IMR-90 (cell line): ENCODE measurements at regions not wholly inside any gene's neighbourhood (a gene's known extent, or its start where the extent isn't known, plus 50 kb on each side); places are given as distances from the start of the nearest gene placed in this dataset.

Source experiments
- ATAC-seq: fragments of 200-7000 bp; cut with Tn5 transposase; 2 replicates; pipeline ENCODE4 v1.9.1; 2020; ENCODE audit warnings: low read depth, mild to moderate bottlenecking, moderate library complexity
- BruUV-seq: library from RNA; stranded (reverse); fragments of 400-500 nt; replicated peaks from 2 replicates; lab custom pipeline; 2021; lab: Mats Ljungman, UMichigan
- CTCF ChIA-PET: fragments of 300-600 bp; formaldehyde crosslinking; extraction: SDS; loops from one replicate; lab custom pipeline; 2021; ENCODE audit warnings: antibody characterized with exemption; lab: Yijun Ruan, JAX
- POLR2A ChIA-PET: fragments of 300-600 bp; sonication (Branson Sonifier 250); formaldehyde crosslinking; loops from one replicate; lab custom pipeline; 2022; ENCODE audit warnings: antibody characterized with exemption; ENCODE audit not compliant: unreplicated experiment; lab: Charles Lee
- DNase-seq: peaks from one replicate; pipeline ENCODE4 v3.0.0; 2013
- H2AFZ ChIP-seq: replicated peaks from 2 replicates; pipeline ENCODE3; 2013; ENCODE audit warnings: low read length, mild to moderate bottlenecking; ENCODE audit not compliant: poor library complexity
- H2AK5ac ChIP-seq: 2 replicates; pipeline ENCODE4 v1.6.1; 2013; ENCODE audit warnings: low read depth, low read length, inconsistent platforms
- H2AK9ac ChIP-seq: replicated peaks from 2 replicates; pipeline ENCODE3; 2013; ENCODE audit warnings: mild to moderate bottlenecking, low read depth, low read length, moderate library complexity; ENCODE audit not compliant: poor library complexity
- H2BK120ac ChIP-seq: 2 replicates; pipeline ENCODE4 v1.6.1; 2013; ENCODE audit warnings: low read depth, low read length, inconsistent platforms
- H2BK15ac ChIP-seq: 3 replicates; pipeline ENCODE4 v1.6.1; 2013; ENCODE audit warnings: low read depth, low read length, inconsistent platforms
- H2BK20ac ChIP-seq: 2 replicates; pipeline ENCODE4 v1.6.1; 2013; ENCODE audit warnings: low read depth, mild to moderate bottlenecking, inconsistent platforms, low read length, moderate library complexity
- H2BK5ac ChIP-seq: 2 replicates; pipeline ENCODE4 v1.6.1; 2013; ENCODE audit warnings: mild to moderate bottlenecking, low read depth, low read length, inconsistent platforms; ENCODE audit not compliant: poor library complexity, severe bottlenecking
- H3K14ac ChIP-seq: replicated peaks from 2 replicates; pipeline ENCODE4 v1.6.1; 2013; ENCODE audit warnings: low read depth, low read length, inconsistent platforms
- H3K18ac ChIP-seq: 2 replicates; pipeline ENCODE4 v1.6.1; 2013; ENCODE audit warnings: low read depth, low read length, control low read depth
- H3K23ac ChIP-seq: 2 replicates; pipeline ENCODE4 v1.6.1; 2013; ENCODE audit warnings: low read depth, low read length, inconsistent platforms
- H3K27ac ChIP-seq: 2 replicates; pipeline ENCODE4 v1.5.1; 2013; ENCODE audit warnings: mild to moderate bottlenecking, control low read depth, low read length; ENCODE audit not compliant: insufficient read depth
- H3K27me3 ChIP-seq: 2 replicates; pipeline ENCODE4 v1.6.1; 2013; ENCODE audit warnings: low read length; ENCODE audit not compliant: control insufficient read depth, insufficient read depth
- H3K36me3 ChIP-seq: 2 replicates; pipeline ENCODE4 v1.6.1; 2013; ENCODE audit warnings: low read length, mixed read lengths; ENCODE audit not compliant: control insufficient read depth, insufficient read depth
- H3K4ac ChIP-seq: 2 replicates; pipeline ENCODE4 v1.6.1; 2013; ENCODE audit warnings: low read depth, low read length, inconsistent platforms
- H3K4me1 ChIP-seq: 2 replicates; pipeline ENCODE4 v1.6.1; 2013; ENCODE audit warnings: low read length, mixed read lengths; ENCODE audit not compliant: control insufficient read depth, insufficient read depth
- H3K4me2 ChIP-seq: 2 replicates; pipeline ENCODE4 v1.6.1; 2013; ENCODE audit warnings: low read depth, mild to moderate bottlenecking, control low read depth, low read length, moderate library complexity
- H3K4me3 ChIP-seq: 2 replicates; pipeline ENCODE4 v1.5.1; 2013; ENCODE audit warnings: low read depth, mild to moderate bottlenecking, control low read depth, low read length, moderate library complexity; ENCODE audit not compliant: insufficient read depth
- H3K56ac ChIP-seq: 2 replicates; pipeline ENCODE4 v1.6.1; 2013; ENCODE audit warnings: low read length, inconsistent platforms; ENCODE audit not compliant: insufficient read depth; ENCODE audit errors: extremely low read depth
- H3K79me1 ChIP-seq, 2 experiments: 2 replicates each; pipeline ENCODE4 v1.6.1; 2013; ENCODE audit warnings: low read length in 2 of 2, inconsistent platforms in 1 of 2, low read depth in 1 of 2
- H3K9ac ChIP-seq: 2 replicates; pipeline ENCODE4 v1.6.1; 2013; ENCODE audit warnings: low read depth, low read length, control low read depth
- H3K9me1 ChIP-seq: 2 replicates; pipeline ENCODE4 v1.6.1; 2013; ENCODE audit warnings: low read length, inconsistent platforms; ENCODE audit not compliant: insufficient read depth
- H3K9me3 ChIP-seq: 2 replicates; pipeline ENCODE4 v1.6.1; 2013; ENCODE audit warnings: low read length; ENCODE audit not compliant: control insufficient read depth, insufficient read depth
- H4K20me1 ChIP-seq: 2 replicates; pipeline ENCODE4 v1.6.1; 2013; ENCODE audit warnings: low read length, inconsistent platforms; ENCODE audit not compliant: insufficient read depth
- H4K5ac ChIP-seq: 2 replicates; pipeline ENCODE4 v1.6.1; 2013; ENCODE audit warnings: mild to moderate bottlenecking, low read depth, low read length, control low read depth
- H4K8ac ChIP-seq, 2 experiments: 2 replicates each; pipeline ENCODE4 v1.6.1; 2013; ENCODE audit warnings: low read depth in 2 of 2, low read length in 2 of 2, control low read depth in 1 of 2, inconsistent platforms in 1 of 2
- H4K91ac ChIP-seq: 2 replicates; pipeline ENCODE4 v1.6.1; 2013; ENCODE audit warnings: low read depth, low read length, inconsistent platforms; ENCODE audit not compliant: insufficient read depth
- BHLHE40 ChIP-seq: fragments of 150-350 bp; IDR thresholded peaks from 2 replicates; pipeline ENCODE4 v1.6.1; 2016; ENCODE audit warnings: mild to moderate bottlenecking, low read depth, low read length
- CEBPB ChIP-seq: IDR thresholded peaks from 2 replicates; pipeline ENCODE4 v1.6.1; 2012; ENCODE audit warnings: low read depth, low read length, improper control_type of control experiment
- CHD1 ChIP-seq: IDR thresholded peaks from 2 replicates; pipeline ENCODE4 v1.6.1; 2012; ENCODE audit warnings: low read depth, low read length, improper control_type of control experiment
- FOS ChIP-seq: fragments of 150-350 bp; IDR thresholded peaks from 2 replicates; pipeline ENCODE4 v1.6.1; 2016; ENCODE audit warnings: low read depth, low read length
- MAFK ChIP-seq: IDR thresholded peaks from 2 replicates; pipeline ENCODE4 v1.6.1; 2012; ENCODE audit warnings: low read depth, low read length, improper control_type of control experiment
- MXI1 ChIP-seq: IDR thresholded peaks from 2 replicates; pipeline ENCODE4 v1.6.1; 2012; ENCODE audit warnings: low read depth, mild to moderate bottlenecking, low read length, moderate library complexity, borderline replicate concordance
- NFE2L2 ChIP-seq: fragments of 150-350 bp; IDR thresholded peaks from 2 replicates; pipeline ENCODE4 v1.6.1; 2016; ENCODE audit warnings: low read depth, mild to moderate bottlenecking, low read length
- POLR2A ChIP-seq: IDR thresholded peaks from 2 replicates; pipeline ENCODE4 v1.6.1; 2012; ENCODE audit warnings: mild to moderate bottlenecking, low read depth, low read length
- RAD21 ChIP-seq: IDR thresholded peaks from 2 replicates; pipeline ENCODE4 v1.6.1; 2012; ENCODE audit warnings: low read length, improper control_type of control experiment
- RCOR1 ChIP-seq: IDR thresholded peaks from 2 replicates; pipeline ENCODE4 v1.6.1; 2012; ENCODE audit warnings: mild to moderate bottlenecking, low read length, improper control_type of control experiment; ENCODE audit not compliant: insufficient replicate concordance
- RFX5 ChIP-seq: IDR thresholded peaks from 2 replicates; pipeline ENCODE4 v1.8.0; 2012; ENCODE audit warnings: low read depth, mild to moderate bottlenecking, low read length, moderate library complexity
- SMC3 ChIP-seq: fragments of 150-350 bp; IDR thresholded peaks from 2 replicates; pipeline ENCODE4 v1.6.1; 2016; ENCODE audit warnings: low read depth, mild to moderate bottlenecking, antibody characterized with exemption, low read length, moderate library complexity
- WGBS, 2 experiments: methylation state at CpG; one replicate each; pipeline versions ENCODE4 v1.1.5 to v1.1.7; 2013; ENCODE audit warnings: missing lambda C conversion rate in 2 of 2; ENCODE audit not compliant: insufficient read length in 1 of 2; ENCODE audit errors: extremely low coverage in 2 of 2; 5-methylcytosine and 5-hydroxymethylcytosine counted together
- dilution Hi-C: fragments of 300-500 bp; cut with HindIII; formaldehyde crosslinking; loops from one replicate; pipeline ENCODE4 v1.14.3; 2018; ENCODE audit warnings: low sequenced_read_pairs; ENCODE audit not compliant: unreplicated experiment
- in situ Hi-C: fragments of 300-500 bp; cut with MboI; formaldehyde crosslinking; loops from 3 replicates; pipeline ENCODE4 v1.14.3; 2019; ENCODE audit warnings: low sequenced_read_pairs, inconsistent platforms, mixed read lengths
- intact Hi-C: fragments of 100-400 bp; cut with micrococcal nuclease; formaldehyde crosslinking; loops from 2 replicates; pipeline ENCODE4 v1.10.0; 2022
- TF ChIP-seq, protein P1 (sequence below): conservative IDR thresholded peaks from 2 replicates; pipeline ENCODE4 v1.5.1; 2012; ENCODE audit warnings: mild to moderate bottlenecking, low read depth, low read length, improper control_type of control experiment
- TF ChIP-seq, protein P2 (sequence below): fragments of 150-350 bp; IDR thresholded peaks from 2 replicates; pipeline ENCODE4 v1.6.1; 2017; ENCODE audit warnings: mild to moderate bottlenecking, antibody characterized with exemption, low read length, low read depth
- TF ChIP-seq, protein P3 (sequence below): fragments of 150-350 bp; IDR thresholded peaks from 2 replicates; pipeline ENCODE4 v1.6.1; 2016; ENCODE audit warnings: low read depth, mild to moderate bottlenecking, low read length, moderate library complexity, borderline replicate concordance

DNA sequence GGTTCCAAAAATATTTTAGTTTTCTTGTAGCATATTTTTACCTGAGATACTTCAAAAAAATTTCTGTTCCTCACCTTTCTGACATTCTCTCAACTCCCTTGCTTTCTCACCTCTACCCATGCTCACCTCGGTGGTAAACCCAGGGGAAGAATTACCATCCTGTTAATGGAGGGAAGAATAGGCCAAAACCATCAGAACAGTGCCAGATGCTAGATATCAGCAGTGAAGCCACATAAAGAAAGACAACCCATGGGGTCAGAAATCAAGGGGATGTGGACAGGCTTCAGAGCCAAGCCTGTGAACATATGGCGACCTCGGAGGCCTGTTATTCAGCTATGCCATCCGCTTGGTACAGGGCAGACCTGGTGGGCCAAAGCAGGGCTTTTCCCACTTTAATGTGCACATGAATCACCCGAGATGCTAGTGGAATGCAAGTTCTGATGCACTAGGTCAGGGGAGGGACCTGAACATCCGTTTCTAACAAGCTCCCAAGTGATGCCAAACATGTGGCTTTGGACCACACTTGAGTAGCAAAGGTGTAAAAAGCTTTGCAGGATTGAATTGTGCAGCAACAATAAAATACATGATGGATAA, 125.5 kb downstream of the NPY start:
- 96% methylated on average over 3 of the region's 6 CpGs; no CpG with 5 or more reads in 1 of the 2 experiments for WGBS, 2 experiments
- no TSS peak for BruUV-seq
- no peak overlapping the region for H2BK20ac ChIP-seq
- H3K14ac ChIP-seq = no peak overlapping the region
- no peaks in the 10 kb centered on the region for H3K9me3 ChIP-seq
- no peak overlapping the region for H3K27ac ChIP-seq
- ATAC-seq = no peak
- H4K91ac ChIP-seq = no peak overlapping the region
- no peak overlapping the region for H4K5ac ChIP-seq
- no peak for DNase-seq
- peaks cover 3% of the 10 kb centered on the region for H3K27me3 ChIP-seq
- H3K23ac ChIP-seq = no peak overlapping the region
- dilution Hi-C loops = no loop called here
- no peak overlapping the region for H3K4ac ChIP-seq
- no peak overlapping the region for H2AK5ac ChIP-seq
- H2AFZ ChIP-seq = no peak overlapping the region
- no peaks in the 10 kb centered on the region for H3K9me1 ChIP-seq
- TF ChIP-seq SMC3 = no peak
- no peak for TF ChIP-seq POLR2A
- TF ChIP-seq, protein P1, sequence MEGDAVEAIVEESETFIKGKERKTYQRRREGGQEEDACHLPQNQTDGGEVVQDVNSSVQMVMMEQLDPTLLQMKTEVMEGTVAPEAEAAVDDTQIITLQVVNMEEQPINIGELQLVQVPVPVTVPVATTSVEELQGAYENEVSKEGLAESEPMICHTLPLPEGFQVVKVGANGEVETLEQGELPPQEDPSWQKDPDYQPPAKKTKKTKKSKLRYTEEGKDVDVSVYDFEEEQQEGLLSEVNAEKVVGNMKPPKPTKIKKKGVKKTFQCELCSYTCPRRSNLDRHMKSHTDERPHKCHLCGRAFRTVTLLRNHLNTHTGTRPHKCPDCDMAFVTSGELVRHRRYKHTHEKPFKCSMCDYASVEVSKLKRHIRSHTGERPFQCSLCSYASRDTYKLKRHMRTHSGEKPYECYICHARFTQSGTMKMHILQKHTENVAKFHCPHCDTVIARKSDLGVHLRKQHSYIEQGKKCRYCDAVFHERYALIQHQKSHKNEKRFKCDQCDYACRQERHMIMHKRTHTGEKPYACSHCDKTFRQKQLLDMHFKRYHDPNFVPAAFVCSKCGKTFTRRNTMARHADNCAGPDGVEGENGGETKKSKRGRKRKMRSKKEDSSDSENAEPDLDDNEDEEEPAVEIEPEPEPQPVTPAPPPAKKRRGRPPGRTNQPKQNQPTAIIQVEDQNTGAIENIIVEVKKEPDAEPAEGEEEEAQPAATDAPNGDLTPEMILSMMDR = no peak
- TF ChIP-seq FOS = no peak
- TF ChIP-seq NFE2L2 = no peak
- TF ChIP-seq CEBPB = no peak
- TF ChIP-seq RFX5 = no peak
- TF ChIP-seq, protein P2, sequence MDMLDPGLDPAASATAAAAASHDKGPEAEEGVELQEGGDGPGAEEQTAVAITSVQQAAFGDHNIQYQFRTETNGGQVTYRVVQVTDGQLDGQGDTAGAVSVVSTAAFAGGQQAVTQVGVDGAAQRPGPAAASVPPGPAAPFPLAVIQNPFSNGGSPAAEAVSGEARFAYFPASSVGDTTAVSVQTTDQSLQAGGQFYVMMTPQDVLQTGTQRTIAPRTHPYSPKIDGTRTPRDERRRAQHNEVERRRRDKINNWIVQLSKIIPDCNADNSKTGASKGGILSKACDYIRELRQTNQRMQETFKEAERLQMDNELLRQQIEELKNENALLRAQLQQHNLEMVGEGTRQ = no peak
- TF ChIP-seq MXI1 = no peak
- no peak for TF ChIP-seq MAFK
- no peak for TF ChIP-seq CHD1
- TF ChIP-seq BHLHE40 = no peak
- TF ChIP-seq, protein P3, sequence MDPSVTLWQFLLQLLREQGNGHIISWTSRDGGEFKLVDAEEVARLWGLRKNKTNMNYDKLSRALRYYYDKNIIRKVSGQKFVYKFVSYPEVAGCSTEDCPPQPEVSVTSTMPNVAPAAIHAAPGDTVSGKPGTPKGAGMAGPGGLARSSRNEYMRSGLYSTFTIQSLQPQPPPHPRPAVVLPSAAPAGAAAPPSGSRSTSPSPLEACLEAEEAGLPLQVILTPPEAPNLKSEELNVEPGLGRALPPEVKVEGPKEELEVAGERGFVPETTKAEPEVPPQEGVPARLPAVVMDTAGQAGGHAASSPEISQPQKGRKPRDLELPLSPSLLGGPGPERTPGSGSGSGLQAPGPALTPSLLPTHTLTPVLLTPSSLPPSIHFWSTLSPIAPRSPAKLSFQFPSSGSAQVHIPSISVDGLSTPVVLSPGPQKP = no peak
- TF ChIP-seq RAD21 = no peak
- TF ChIP-seq RCOR1 = no peak
- intact Hi-C loops = no loop called here
- in situ Hi-C loops = loop anchor here (10.0 kb wide), 1 partner anchor 255 kb away; no protein-coding TSS in a partner anchor
- no peak overlapping the region for H3K56ac ChIP-seq
- no peaks in the 10 kb centered on the region for H3K36me3 ChIP-seq
- H2BK5ac ChIP-seq = no peak overlapping the region
- no peak overlapping the region for H3K18ac ChIP-seq
- H3K4me2 ChIP-seq = no peak overlapping the region
- H4K8ac ChIP-seq = no peak overlapping the region
- H3K4me1 ChIP-seq = no peaks in the 10 kb centered on the region
- POLR2A ChIA-PET = no interaction called here
- H2AK9ac ChIP-seq = no peak overlapping the region
- H4K20me1 ChIP-seq = no peaks in the 10 kb centered on the region
- H2BK15ac ChIP-seq = no peak overlapping the region
- no peak overlapping the region for H2BK120ac ChIP-seq
- no peak overlapping the region for H3K9ac ChIP-seq
- CTCF ChIA-PET = no interaction called here
- H3K79me1 ChIP-seq = no peaks in the 10 kb centered on the region
- no peak overlapping the region for H3K4me3 ChIP-seq
